ENCODE measurements at regions not wholly inside any gene's neighbourhood (a gene's known extent, or its start where the extent isn't known, plus 50 kb on each side); places are given as distances from the start of the nearest gene placed in this dataset.

DNA sequence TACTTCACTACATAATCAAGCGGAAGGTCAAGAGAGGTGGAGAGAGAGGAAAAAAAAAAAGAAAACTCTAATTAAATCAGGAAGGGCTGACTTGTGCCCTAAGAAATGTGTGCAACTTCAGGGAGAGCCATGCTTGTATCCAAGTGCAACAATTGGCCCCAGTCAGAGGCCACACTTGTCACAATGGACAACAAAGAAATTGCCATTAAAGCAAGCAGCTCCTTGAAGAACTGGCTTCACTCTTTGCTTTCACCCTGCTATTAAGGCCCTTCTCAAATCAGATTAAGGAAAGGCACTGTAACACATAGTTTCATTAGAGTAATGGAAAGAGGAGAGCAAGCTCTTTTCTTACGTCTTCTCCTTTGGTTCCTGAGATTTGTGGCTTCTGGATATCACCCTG is 480.9 kb upstream of the WWC1 start:
- TF ChIP-seq, protein P1, sequence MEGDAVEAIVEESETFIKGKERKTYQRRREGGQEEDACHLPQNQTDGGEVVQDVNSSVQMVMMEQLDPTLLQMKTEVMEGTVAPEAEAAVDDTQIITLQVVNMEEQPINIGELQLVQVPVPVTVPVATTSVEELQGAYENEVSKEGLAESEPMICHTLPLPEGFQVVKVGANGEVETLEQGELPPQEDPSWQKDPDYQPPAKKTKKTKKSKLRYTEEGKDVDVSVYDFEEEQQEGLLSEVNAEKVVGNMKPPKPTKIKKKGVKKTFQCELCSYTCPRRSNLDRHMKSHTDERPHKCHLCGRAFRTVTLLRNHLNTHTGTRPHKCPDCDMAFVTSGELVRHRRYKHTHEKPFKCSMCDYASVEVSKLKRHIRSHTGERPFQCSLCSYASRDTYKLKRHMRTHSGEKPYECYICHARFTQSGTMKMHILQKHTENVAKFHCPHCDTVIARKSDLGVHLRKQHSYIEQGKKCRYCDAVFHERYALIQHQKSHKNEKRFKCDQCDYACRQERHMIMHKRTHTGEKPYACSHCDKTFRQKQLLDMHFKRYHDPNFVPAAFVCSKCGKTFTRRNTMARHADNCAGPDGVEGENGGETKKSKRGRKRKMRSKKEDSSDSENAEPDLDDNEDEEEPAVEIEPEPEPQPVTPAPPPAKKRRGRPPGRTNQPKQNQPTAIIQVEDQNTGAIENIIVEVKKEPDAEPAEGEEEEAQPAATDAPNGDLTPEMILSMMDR (IDR thresholded peaks at IDR 0.05): no peak

DNA sequence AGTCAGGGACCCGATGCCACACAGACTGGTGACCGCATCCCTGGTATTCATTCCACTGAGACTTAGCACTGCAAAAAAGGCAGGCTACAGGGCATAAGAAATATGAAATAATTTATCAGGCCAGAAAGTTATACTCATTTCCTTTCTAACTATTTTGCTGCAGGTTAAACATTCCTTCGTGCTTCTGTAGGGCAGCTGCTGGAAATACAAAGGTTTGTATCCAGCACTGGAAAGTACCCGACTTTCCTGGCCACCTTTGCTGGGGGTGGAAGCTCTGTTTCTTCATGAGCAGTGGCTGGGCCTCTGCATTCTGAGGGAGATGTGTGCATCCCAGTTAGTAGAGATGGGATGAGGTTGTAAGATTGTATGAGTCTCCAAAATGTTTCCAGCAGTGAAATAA is 478.6 kb upstream of the WWC1 start:
- TF ChIP-seq, protein P1 (IDR thresholded peaks at IDR 0.05): no peak

DNA sequence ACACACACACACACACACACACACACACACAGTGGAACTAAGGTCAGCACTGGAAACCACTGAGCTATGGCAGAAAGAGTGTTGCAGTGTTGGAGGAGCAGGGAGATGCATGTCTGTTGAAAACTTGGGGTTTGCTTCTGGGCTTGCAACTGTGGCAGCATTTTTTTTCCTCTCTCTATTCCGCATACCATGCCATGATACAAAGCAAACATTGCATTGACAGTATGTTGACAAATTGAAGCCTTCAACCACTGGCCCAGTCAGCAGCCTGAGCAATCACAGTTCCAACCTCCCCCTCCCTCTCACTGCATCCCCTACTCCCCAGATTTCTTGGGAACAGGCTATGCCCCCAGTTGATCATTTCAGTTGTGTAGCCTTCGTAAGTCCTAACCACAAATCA is 478.1 kb upstream of the WWC1 start:
- TF ChIP-seq, protein P1 (IDR thresholded peaks at IDR 0.05): no peak

DNA sequence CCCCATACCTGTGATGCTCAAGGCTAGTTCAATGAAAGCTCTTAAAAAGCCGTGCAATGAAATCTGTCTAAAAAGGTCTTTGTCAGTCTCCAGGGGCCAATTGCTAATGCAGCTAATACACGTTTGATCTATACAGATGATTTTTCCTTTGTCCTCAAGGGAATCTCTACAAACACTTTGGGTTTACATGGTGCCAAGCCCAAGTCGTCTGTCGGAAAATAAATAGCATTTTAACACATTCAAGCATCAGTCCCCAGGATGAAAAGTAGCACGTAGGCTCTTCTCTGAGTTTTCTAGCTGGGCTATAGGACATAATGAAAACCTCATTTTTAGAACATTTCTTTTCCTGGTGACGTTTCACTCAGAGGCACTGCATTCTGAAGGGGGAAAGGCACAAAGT is 477.4 kb upstream of the WWC1 start:
- TF ChIP-seq, protein P1 (IDR thresholded peaks at IDR 0.05): no peak

DNA sequence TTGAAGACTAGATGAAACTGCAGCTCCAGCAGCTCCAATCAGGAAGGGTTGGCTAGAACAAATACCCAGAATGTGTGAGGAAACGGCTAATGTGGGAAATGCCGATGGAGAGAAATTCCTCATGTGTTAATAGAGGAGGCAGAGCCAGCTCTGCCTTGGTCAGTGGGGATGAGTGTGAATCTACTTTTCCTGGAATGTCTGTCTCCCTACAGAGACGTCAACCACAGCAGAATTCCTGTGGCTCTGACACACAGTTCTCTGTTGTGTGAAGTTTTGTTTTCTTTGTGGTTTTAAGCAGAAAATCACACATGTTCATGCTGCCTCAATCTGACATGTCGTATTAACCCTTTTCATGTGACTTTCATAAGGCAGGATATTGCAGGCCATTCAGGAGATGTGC is 476.6 kb upstream of the WWC1 start:
- TF ChIP-seq, protein P1 (IDR thresholded peaks at IDR 0.05): no peak

DNA sequence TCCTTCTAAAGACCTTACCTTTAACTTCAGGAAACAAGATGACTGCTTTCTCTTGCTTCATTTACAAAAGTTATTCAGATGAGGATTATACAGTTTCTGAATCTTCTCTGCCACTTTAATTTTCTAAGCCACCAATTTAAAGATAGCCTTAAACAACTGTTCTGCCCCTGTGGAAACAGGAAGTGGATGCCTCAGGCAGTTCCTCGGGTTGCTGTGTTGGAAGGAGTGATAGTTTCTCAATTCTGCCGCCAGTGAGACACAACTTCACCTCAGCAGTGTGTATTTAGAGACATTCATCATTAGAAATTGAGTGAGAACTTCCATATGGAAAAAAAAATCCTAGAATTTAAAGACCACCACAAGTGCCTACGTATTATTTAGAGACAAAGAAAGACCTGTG is 475.1 kb upstream of the WWC1 start:
- TF ChIP-seq, protein P1 (IDR thresholded peaks at IDR 0.05): no peak

DNA sequence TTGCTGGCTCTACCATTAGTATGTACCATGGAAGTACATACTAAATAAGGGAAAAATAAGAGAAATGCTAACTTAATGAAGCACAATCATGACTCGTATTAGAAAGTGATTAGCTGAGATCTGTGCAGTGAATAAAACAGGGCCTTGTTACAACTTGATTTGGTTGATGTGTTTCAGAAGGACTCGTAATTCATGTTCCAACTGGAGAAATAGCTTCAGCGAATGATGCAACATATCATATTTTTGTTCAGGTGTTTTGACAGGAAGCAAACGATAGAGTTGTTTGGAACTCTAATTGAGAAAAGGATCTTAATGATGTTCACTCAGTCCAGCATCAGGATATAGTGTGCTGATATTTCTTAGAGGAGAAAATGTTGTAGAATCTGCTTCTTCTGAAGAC is 474.6 kb upstream of the WWC1 start:
- TF ChIP-seq, protein P1 (IDR thresholded peaks at IDR 0.05): no peak

DNA sequence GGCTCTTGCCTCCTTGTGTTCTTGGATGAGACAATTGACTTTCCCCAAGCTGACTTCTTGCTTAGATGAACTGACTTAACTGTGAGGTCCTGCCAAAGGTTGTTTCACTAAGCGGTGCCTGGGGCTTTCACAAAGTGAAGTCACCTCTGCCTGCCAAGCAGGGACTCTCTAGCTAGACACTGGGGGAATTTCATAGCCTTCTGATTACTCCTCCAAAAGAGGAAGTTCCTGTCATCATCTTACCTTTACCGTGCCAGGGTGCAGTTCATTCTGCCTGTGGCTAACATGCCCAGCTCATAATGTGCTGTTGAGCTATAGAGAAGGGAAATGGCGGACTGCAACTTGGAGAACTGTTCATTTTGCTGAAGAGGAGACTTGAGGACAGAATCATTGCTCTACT is 472.0 kb upstream of the WWC1 start:
- TF ChIP-seq, protein P1 (IDR thresholded peaks at IDR 0.05): no peak

Measured in LNCAP (cell line).